Smooth muscle cell (in vitro differentiated cells): ENCODE measurements at regions not wholly inside any gene's neighbourhood (a gene's known extent, or its start where the extent isn't known, plus 50 kb on each side); places are given as distances from the start of the nearest gene placed in this dataset.
"Not testable (repeated sequence)": the region's sequence is repeated elsewhere in the genome, so short reads cannot be mapped to it uniquely, and the experiment has no call there.

ENCODE experiments used
- DNase-seq: peaks from one replicate; lab custom pipeline; 2025; ENCODE audit not compliant: unreplicated experiment; lab: John Stamatoyannopoulos, UW
- H2AFZ ChIP-seq: fragments of 200-600 bp; sonication (generic); 2 replicates; pipeline ENCODE4 v1.6.0; 2016; ENCODE audit warnings: antibody characterized with exemption, low read depth, mild to moderate bottlenecking
- H3F3A ChIP-seq: fragments of 200-600 bp; sonication (generic); 2 replicates; pipeline ENCODE4 v1.6.0; 2017; ENCODE audit warnings: antibody characterized with exemption, low read depth
- H3K27ac ChIP-seq: fragments of 200-600 bp; sonication (generic); 2 replicates; pipeline ENCODE4 v1.5.1; 2016; ENCODE audit warnings: low read depth, mild to moderate bottlenecking
- H3K27me3 ChIP-seq: fragments of 200-600 bp; sonication (generic); 2 replicates; pipeline ENCODE4 v1.6.1; 2016; ENCODE audit warnings: low read depth, mild to moderate bottlenecking
- H3K36me3 ChIP-seq: fragments of 200-600 bp; sonication (generic); 2 replicates; pipeline ENCODE4 v1.5.1; 2016; ENCODE audit warnings: low read depth
- H3K4me1 ChIP-seq: fragments of 200-600 bp; sonication (generic); 2 replicates; pipeline ENCODE4 v1.5.1; 2016; ENCODE audit warnings: low read depth
- H3K4me2 ChIP-seq: fragments of 200-600 bp; sonication (generic); 2 replicates; pipeline ENCODE4 v1.6.0; 2016; ENCODE audit warnings: mild to moderate bottlenecking
- H3K4me3 ChIP-seq: fragments of 200-600 bp; sonication (generic); 2 replicates; pipeline ENCODE4 v1.5.1; 2016; ENCODE audit warnings: mild to moderate bottlenecking
- H3K79me2 ChIP-seq: fragments of 200-600 bp; sonication (generic); 2 replicates; pipeline ENCODE4 v1.6.0; 2016; ENCODE audit warnings: low read depth, mild to moderate bottlenecking
- H3K9ac ChIP-seq: fragments of 200-600 bp; sonication (generic); 2 replicates; pipeline ENCODE4 v1.6.0; 2016; ENCODE audit warnings: low read depth
- H3K9me3 ChIP-seq: fragments of 200-600 bp; sonication (generic); replicated peaks from 2 replicates; pipeline ENCODE4 v1.5.1; 2016; ENCODE audit warnings: low read depth
- H4K20me1 ChIP-seq: fragments of 200-600 bp; sonication (generic); 2 replicates; pipeline ENCODE4 v1.6.0; 2016; ENCODE audit warnings: low read depth
- CTCF ChIP-seq: fragments of 200-600 bp; sonication (generic); IDR thresholded peaks from 2 replicates; pipeline ENCODE4 v1.5.1; 2017; ENCODE audit warnings: borderline replicate concordance, mild to moderate bottlenecking, antibody characterized with exemption; ENCODE audit not compliant: insufficient read depth, poor library complexity, severe bottlenecking
- WGBS: methylation state at CpG from one replicate; pipeline ENCODE4 v1.1.7; 2016; ENCODE audit warnings: low lambda C conversion rate; 5-methylcytosine and 5-hydroxymethylcytosine counted together

GRCh38 chr4:126771618-126772017, 861.1 kb upstream of the INTU start:
- not testable (repeated sequence) for H3K4me3 ChIP-seq, H4K20me1 ChIP-seq, H3K9me3 ChIP-seq, H3K9ac ChIP-seq, H2AFZ ChIP-seq, H3K4me2 ChIP-seq, H3F3A ChIP-seq, H3K79me2 ChIP-seq, DNase-seq, H3K27ac ChIP-seq, H3K27me3 ChIP-seq, H3K4me1 ChIP-seq, H3K36me3 ChIP-seq
- WGBS: 65% methylated on average over 5 of the region's 5 CpGs

DNA sequence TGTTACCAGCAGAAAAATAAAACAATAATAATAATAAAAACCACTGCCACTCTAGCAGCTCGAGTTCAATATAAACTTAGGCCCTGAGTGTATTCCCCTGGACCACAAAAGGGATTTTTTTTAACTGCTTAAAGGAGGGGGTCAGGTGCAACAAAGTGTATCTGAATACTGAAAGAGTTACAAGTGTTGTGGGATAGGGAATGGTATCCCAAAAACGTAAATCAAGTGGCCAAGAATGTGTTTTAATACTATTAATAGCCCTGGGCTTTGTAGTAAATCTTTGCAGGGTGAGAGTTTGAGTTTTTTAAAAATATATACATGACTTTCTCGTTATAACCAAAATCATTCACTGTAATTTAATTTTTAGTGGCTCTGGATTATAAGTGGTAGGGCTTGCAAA, 860.1 kb upstream of the INTU start:
- no peak for DNase-seq

DNA sequence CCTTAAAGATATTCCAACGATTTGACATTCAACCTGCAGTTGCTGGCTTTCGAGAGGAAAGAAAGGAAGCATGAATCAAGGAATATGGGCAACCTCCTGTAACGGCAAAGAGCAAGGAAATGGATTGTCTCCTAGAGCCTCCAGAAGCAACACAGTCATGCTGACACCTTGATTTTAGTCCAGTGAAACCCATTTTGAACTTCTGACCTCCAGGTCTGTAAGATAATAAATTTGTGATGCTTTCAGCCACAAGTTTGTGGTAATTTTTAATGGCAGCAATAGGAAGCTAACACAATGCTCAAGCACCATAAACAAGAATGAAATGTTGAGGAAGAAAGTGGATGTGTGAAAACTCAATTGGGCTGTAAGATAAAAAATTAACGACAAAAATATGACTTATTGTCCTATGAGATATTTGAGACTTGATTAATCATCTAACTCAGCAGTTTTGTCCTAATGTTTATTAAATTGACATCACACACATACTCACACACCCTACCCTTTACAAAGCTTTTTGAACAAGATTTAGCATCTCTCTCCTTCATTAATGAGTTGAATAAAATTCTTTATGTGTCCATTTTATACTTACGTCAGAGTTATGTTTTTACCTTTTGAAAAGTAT, 857.2 kb upstream of the INTU start:
- no peak for TF ChIP-seq CTCF
- Histone ChIP-seq H3K4me2 (no peak overlapping the region), H3K27ac (no peak overlapping the region), H3K4me3 (no peak overlapping the region), H3K79me2 (no peaks in the 10 kb centered on the region), H3F3A (no peaks in the 10 kb centered on the region), H3K36me3 (no peaks in the 10 kb centered on the region), H3K27me3 (no peaks in the 10 kb centered on the region), H3K9ac (no peak overlapping the region), H4K20me1 (no peaks in the 10 kb centered on the region), H2AFZ (peak overlapping the region; percentile 95), H3K4me1 (peaks cover 7% of the 10 kb centered on the region), H3K9me3 (no peaks in the 10 kb centered on the region)
- 95% methylated on average over 5 of the region's 5 CpGs for WGBS
- no peak for DNase-seq

More for the DNA sequence above, 860.1 kb upstream of the INTU start:
- WGBS: 72% methylated on average over 3 of the region's 3 CpGs
- Histone ChIP-seq H3K27ac (no peak overlapping the region), H2AFZ (no peak overlapping the region), H3K27me3 (no peaks in the 10 kb centered on the region), H3K4me2 (no peak overlapping the region), H3K36me3 (no peaks in the 10 kb centered on the region), H3K9me3 (no peaks in the 10 kb centered on the region), H3K79me2 (no peaks in the 10 kb centered on the region), H3K4me3 (no peak overlapping the region), H3F3A (no peaks in the 10 kb centered on the region), H3K4me1 (peaks cover 7% of the 10 kb centered on the region), H3K9ac (no peak overlapping the region), H4K20me1 (no peaks in the 10 kb centered on the region)
- no peak for TF ChIP-seq CTCF

- no peak for DNase-seq
- WGBS: 23% methylated on average over 5 of the region's 5 CpGs
- H3K9me3 ChIP-seq: no peaks in the 10 kb centered on the region
- H4K20me1 ChIP-seq: no peaks in the 10 kb centered on the region
- peak overlapping the region; percentile 95 for H2AFZ ChIP-seq
- peak overlapping the region; percentile 51 for H3K4me2 ChIP-seq
- H3K4me1 ChIP-seq: peaks cover 7% of the 10 kb centered on the region
- H3F3A ChIP-seq: no peaks in the 10 kb centered on the region
- no peak for TF ChIP-seq CTCF
- H3K79me2 ChIP-seq: no peaks in the 10 kb centered on the region
- no peak overlapping the region for H3K9ac ChIP-seq
- H3K36me3 ChIP-seq: no peaks in the 10 kb centered on the region
- H3K27me3 ChIP-seq: no peaks in the 10 kb centered on the region
- no peak overlapping the region for H3K4me3 ChIP-seq
- H3K27ac ChIP-seq: peak overlapping the region; percentile 3
Measured at GRCh38 chr4:126776361-126776760, 856.4 kb upstream of the INTU start.
